NCI-H1694 (cell line): ENCODE measurements at regions not wholly inside any gene's neighbourhood (a gene's known extent, or its start where the extent isn't known, plus 50 kb on each side); places are given as distances from the start of the nearest gene placed in this dataset.

Experiments used
- DNase-seq: peaks from one replicate; lab custom pipeline; 2025; lab: John Stamatoyannopoulos, UW

DNA sequence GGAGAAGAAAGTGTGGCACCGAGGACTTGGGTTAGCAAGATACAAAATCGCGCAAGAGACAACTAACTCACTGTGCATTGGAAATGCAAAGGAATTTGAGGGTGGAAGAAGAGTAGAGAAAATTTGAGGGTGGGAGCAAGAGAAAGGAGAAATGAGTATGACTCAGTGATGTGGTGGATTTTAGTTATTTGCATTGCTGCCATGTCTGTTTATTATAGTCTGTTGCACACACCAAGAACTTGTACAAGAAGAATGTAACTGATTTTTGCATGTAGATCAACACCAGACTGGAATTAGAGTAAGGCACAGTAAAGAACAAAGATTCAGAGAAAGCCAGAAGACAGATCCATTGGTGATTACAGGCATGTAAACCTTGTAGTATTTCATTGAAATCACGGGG, 71.6 kb upstream of the SMIM36 start:
- no peak for DNase-seq

DNA sequence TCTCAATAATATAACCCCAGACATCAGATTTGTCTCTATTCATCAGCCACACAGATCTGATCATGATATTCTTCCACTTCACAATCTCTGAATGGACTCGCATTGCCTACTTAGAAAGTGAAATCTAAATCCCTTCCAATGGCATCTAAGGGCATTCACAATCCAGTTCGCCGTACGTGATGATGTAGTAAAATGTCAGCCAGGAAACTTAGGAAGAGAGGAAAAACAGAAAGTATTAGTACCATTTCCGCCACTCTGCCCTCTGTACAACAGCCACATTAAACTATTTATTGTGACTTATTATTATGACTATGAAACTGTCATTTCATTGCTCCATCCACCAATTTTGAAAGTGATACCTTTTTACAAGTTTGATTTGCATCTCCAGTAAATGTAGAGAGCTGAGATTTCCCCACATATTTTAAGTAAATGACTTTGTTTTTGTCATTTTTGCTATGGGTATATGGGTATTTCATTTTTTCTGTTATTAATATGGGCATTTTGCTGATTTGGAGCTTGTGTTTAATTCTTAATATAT, 69.4 kb upstream of the SMIM36 start:
- no peak for DNase-seq

DNA sequence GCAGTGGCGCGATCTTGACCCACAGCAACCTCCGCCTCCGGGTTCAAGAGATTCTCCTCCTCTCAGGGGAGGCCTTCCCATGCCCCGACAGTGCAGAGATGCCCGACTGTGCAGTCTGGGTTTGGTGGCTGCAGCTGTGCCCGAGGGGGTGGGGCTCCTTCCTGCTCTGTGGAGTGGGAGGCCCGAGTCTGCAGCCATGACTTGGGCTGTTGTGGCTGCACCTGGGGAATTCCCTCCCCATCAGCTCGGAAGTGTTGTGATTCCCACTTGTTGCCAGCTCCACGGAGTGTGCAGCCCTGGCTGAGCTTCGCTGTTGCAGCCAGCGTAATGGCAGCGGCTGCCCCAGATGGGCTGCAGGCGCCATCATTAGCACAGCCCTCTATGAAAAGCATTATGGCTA, 66.4 kb upstream of the SMIM36 start:
- no peak for DNase-seq

GRCh38 chr17:55576996-55577586, 65.8 kb upstream of the SMIM36 start:
- DNase-seq, result no peak

DNA sequence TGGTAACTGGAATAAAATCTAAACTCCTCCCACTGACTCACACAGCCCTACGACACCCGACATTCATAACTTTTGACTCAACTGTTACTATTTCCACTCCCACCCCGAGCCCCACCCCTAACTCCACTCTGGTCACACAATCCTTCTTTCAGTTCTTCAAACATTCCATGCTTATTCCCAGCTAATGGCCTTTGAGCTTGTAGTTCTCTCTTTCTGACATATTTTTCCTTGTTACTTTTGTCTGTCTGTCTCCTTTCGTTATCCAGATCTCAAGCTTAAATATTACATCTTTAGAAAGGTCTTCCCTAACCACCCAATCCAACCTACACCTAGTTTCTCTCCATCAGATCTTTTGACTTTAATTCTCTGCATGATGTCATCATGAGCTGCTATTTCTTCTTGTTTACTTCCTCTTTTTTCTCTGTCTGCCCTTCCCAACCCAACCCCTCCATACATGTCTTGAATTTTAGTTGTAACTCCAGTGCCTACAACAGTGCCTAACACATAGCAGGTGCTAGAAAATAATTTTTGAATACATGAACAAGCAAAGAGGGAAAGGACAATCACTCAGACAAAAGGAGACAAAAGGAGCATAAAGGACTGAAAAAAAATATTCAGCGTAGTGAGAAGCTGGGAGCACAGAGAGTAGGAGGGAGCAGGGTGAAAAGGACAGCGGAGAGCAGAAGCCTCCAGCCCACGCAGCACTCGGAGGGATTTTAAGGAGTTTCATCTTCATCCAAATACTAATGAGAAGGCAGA, 65.2 kb upstream of the SMIM36 start:
- no peak for DNase-seq

DNA sequence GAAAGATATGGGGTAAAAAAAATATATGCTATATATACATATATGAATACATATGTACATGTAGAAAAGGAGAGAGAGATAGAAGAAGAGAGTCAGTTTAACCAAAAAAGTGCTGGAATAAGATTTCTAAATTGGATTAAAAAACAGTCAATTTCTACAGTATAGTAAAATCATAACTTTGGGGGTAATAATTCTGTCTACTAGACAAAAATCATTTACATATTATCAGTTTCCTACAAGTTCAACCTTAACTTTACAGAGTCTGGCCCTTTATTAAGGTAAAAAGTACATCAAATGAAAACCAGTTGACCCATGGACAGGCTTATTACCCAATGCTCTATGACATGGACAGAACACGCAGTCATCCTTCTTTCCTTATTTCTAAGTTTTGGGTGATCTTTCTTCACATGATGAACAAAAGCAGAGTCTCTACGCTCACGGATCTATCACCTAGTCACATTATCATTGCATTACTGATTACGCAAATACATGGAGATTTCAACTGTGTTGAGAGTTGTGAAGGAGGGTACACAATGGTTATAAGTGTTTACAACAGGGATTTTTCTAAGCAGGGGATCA, 63.9 kb upstream of the SMIM36 start:
- no peak for DNase-seq

DNA sequence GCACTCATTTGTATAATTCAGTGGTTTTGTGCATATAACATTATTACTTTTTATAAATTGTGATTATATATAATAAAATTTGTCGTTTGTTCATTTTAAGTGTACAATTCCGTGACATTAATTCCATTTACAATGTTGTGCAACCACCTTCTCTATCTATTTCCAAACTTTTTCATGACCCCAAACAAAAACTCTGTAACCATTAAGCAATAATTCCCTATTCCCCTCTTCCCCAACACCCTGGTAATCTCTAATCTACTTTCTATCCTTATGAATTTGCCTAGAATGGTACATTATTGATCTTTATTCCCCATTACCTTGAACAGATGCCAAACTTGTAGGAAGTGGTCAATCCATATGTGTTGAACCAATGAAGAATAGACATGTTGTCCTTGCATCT, 61.3 kb upstream of the SMIM36 start:
- no peak for DNase-seq

- DNase-seq, result no peak
Observed at GRCh38 chr17:55572139-55572538, 60.9 kb upstream of the SMIM36 start.

- no peak for DNase-seq
Observed at GRCh38 chr17:55571095-55571494, 59.8 kb upstream of the SMIM36 start.

DNA sequence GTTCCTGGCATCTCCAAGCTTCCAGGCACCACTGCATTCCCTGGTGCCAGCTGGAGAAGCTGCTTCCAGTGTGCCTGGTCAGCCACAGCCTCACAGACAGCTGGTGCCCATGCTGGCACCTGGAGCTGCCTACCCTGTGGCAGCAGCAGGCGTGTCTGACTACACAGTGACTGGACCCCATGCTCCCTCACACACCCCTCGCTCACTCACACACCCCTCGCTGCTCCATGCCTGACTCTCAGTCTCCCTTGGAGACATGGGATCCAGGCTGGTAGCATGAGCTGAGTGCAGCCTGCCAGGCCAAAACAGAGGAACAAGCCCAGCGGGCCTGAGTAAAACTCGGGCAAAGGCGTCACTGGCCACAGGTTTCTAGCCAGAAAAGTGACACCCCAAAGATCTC, 59.1 kb upstream of the SMIM36 start:
- DNase-seq, result no peak

DNA sequence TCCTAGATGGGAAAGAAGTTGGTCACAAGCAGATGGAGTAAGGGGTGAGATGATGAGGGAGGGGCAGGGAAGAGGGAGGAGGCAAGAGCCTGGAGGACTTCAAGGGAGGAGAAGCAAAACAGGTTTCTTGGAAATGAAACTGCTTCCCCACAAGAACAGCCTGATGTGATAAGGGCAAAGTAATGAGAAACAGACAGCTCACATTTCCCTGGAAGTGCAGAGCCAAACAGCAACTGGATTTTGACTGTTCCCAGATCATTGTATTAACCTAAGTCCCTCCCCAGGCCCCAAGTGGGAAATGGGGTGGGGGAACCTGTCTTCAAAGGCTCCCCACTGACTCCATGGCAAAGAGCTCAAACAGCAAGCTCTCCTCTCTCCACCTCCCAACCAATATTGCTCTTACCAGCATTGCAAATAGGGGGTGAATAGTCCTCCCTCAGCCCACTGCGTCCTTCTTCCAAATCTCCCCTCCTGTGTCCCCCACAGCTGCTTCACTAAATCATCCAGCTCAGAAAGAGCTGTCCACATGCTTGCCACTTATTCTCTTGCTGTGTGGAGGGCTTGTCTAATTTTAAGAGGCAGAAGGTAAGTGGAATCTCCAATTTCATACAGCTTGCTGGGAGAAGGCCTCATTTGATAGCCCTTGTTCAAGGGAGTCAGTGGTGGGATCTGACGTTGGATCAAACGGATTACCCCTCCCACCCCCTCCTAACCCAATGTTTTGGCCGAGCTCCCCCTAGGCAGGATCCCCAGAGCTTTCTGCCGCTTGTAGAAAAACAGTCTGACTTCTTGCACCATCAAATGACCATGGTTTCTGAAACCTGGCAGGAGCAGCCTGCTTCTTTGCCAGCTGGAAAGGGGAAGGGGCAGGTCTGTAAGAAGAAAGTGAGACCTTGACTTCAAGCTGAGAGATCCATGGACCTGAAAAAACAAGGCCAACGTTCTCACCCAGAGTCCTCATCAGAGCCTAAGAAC, 56.3 kb upstream of the SMIM36 start:
- DNase-seq, result no peak

DNA sequence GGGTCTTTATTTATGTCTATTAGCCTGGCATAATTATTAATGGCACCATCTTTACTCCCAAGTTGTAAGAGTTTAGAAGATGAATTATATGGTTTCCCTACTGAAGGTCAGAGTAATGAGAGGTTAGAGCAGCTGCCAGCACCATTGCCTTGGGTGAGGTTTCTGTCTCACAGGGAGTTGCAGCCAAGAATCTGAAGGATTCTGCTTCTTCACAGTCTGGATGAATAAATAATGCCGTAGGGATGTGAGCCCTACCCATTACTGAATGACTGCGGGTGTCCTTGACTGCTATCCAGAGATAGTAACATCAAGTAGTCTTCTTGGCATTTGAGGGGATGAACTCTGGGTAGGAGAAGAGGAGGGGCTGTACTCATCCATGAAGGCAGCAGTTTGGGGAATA, 52.8 kb upstream of the SMIM36 start:
- no peak for DNase-seq

GRCh38 chr17:55563363-55563762, 52.1 kb upstream of the SMIM36 start:
- no peak for DNase-seq

GRCh38 chr17:55561973-55562495, 50.8 kb upstream of the SMIM36 start:
- DNase-seq, result no peak

GRCh38 chr17:55561316-55561972, 50.2 kb upstream of the SMIM36 start:
- DNase-seq, result no peak
